ENCODE measurements at regions not wholly inside any gene's neighbourhood (a gene's known extent, or its start where the extent isn't known, plus 50 kb on each side); places are given as distances from the start of the nearest gene placed in this dataset.

DNA sequence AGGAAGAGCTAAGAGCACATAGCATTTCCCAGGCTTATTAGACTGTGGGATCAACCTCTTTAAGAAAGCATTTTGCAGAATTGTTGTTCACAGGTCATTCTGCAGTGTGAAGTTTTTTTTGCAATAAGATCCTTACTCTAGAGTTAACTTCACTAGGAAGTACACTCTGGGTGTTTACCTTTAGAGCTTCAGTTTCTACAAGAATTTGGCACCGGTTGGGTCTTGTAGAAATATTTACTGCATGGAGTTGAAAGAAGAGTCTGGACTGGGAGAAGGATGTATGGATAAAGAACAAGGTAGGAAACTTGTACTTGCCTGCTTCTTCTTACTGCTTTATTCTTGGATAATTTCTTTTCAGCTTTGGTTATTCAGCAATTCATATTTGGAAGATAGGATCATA is 944.9 kb upstream of the GYPC start:
- Histone ChIP-seq H3K4me1 (ENCODE audit: control insufficient read depth, insufficient read depth, low read length) (no peaks in the 10 kb centered on the region), H3K9ac (ENCODE audit: low read depth, low read length) (no peak overlapping the region), H2AFZ (replicated peaks; ENCODE audit: low read length, poor library complexity) (no peak overlapping the region), H2AK5ac (ENCODE audit: low read depth, low read length) (no peak overlapping the region), H3K4me2 (ENCODE audit: low read depth, low read length) (no peak overlapping the region), H3K23ac (ENCODE audit: low read depth, low read length) (no peak overlapping the region), H2BK120ac (ENCODE audit: low read depth, low read length) (no peak overlapping the region), H3K9me1 (ENCODE audit: insufficient read depth, low read length) (no peaks in the 10 kb centered on the region), H3K27ac (ENCODE audit: insufficient read depth, low read length) (no peak overlapping the region), H3K18ac (ENCODE audit: low read depth, low read length) (no peak overlapping the region), H2BK20ac (ENCODE audit: low read depth, low read length) (no peak overlapping the region), H3K9me3 (ENCODE audit: control insufficient read depth, insufficient read depth, low read length) (peaks cover 13% of the 10 kb centered on the region), H3K27me3 (ENCODE audit: control insufficient read depth, insufficient read depth, low read length) (no peaks in the 10 kb centered on the region), H2AK9ac (replicated peaks; ENCODE audit: low read depth, low read length, poor library complexity) (no peak overlapping the region), H3K36me3 (ENCODE audit: control insufficient read depth, insufficient read depth, low read length) (no peaks in the 10 kb centered on the region), H4K5ac (ENCODE audit: low read depth, low read length) (no peak overlapping the region), H4K91ac (ENCODE audit: insufficient read depth, low read depth, low read length) (no peak overlapping the region), H3K79me1 (ENCODE audit: low read depth in 1 of 2, low read length in 2 of 2) (no peaks in the 10 kb centered on the region), H3K4me3 (ENCODE audit: insufficient read depth, low read depth, low read length) (no peak overlapping the region), H3K14ac (replicated peaks; ENCODE audit: low read depth, low read length) (no peak overlapping the region), H3K56ac (ENCODE audit: extremely low read depth, insufficient read depth, low read length) (no peak overlapping the region), H2BK15ac (ENCODE audit: low read depth, low read length) (no peak overlapping the region), H4K8ac (ENCODE audit: low read depth in 2 of 2, low read length in 2 of 2) (no peak overlapping the region), H3K4ac (ENCODE audit: low read depth, low read length) (no peak overlapping the region), H4K20me1 (ENCODE audit: insufficient read depth, low read length) (no peaks in the 10 kb centered on the region), H2BK5ac (ENCODE audit: low read depth, low read length, poor library complexity, severe bottlenecking) (no peak overlapping the region)
- dilution Hi-C loops (cut with HindIII; ENCODE audit: low sequenced_read_pairs, unreplicated experiment), result no loop called here
- ChIA-PET POLR2A (ENCODE audit: unreplicated experiment) (no interaction called here), CTCF (no interaction called here)
- ATAC-seq (ENCODE audit: low read depth), result no peak
- BruUV-seq (replicated peaks), result no TSS peak
- intact Hi-C loops (cut with micrococcal nuclease), result no loop called here
- in situ Hi-C loops (cut with MboI; ENCODE audit: low sequenced_read_pairs), result no loop called here
- WGBS, 2 experiments (ENCODE audit: extremely low coverage in 2 of 2, insufficient read length in 1 of 2), result no CpG with 5 or more reads among the region's 1 CpG
- no peak for TF ChIP-seq MAZ (IDR thresholded peaks at IDR 0.05; ENCODE audit: borderline replicate concordance, low read depth, low read length)
- no peak for TF ChIP-seq CEBPB (IDR thresholded peaks at IDR 0.05; ENCODE audit: low read depth, low read length)
- TF ChIP-seq MAFK (IDR thresholded peaks at IDR 0.05; ENCODE audit: low read depth, low read length), result no peak
- no peak for TF ChIP-seq CHD1 (IDR thresholded peaks at IDR 0.05; ENCODE audit: low read depth, low read length)
- TF ChIP-seq NFE2L2 (IDR thresholded peaks at IDR 0.05; ENCODE audit: low read depth, low read length), result no peak
- no peak for TF ChIP-seq CTCF (conservative IDR thresholded peaks at IDR 0.05; ENCODE audit: low read depth, low read length)
- no peak for TF ChIP-seq RCOR1 (IDR thresholded peaks at IDR 0.05; ENCODE audit: insufficient replicate concordance, low read length)
- TF ChIP-seq FOS (IDR thresholded peaks at IDR 0.05; ENCODE audit: low read depth, low read length), result no peak
- TF ChIP-seq USF2 (IDR thresholded peaks at IDR 0.05; ENCODE audit: low read depth, low read length), result no peak
- TF ChIP-seq ELK1 (IDR thresholded peaks at IDR 0.05; ENCODE audit: borderline replicate concordance, low read depth, low read length), result no peak
- no peak for TF ChIP-seq POLR2A (IDR thresholded peaks at IDR 0.05; ENCODE audit: low read depth, low read length)
- TF ChIP-seq BHLHE40 (IDR thresholded peaks at IDR 0.05; ENCODE audit: low read depth, low read length), result no peak
- DNase-seq, result no peak

All from IMR-90 (cell line).